Skin epidermis (tissue), 12 donors: ENCODE measurements at regions not wholly inside any gene's neighbourhood (a gene's known extent, or its start where the extent isn't known, plus 50 kb on each side); places are given as distances from the start of the nearest gene placed in this dataset.
"Not testable (repeated sequence)": the region's sequence is repeated elsewhere in the genome, so short reads cannot be mapped to it uniquely, and the experiment has no call there.

ENCODE experiments used
- H3K27ac ChIP-seq, 21 experiments: fragments of 200-600 bp; sonication (generic) in 11 of 21; one replicate each; pipeline ENCODE4 v1.5.0; 2020; ENCODE audit warnings: mild to moderate bottlenecking in 3 of 21, inconsistent platforms in 2 of 21, moderate library complexity in 2 of 21
- H3K4me3 ChIP-seq, 7 experiments: fragments of 200-600 bp; sonication (generic) in 2 of 7; one replicate each; pipeline ENCODE4 v1.5.0; 2020; ENCODE audit warnings: inconsistent platforms in 2 of 7, mild to moderate bottlenecking in 2 of 7, moderate library complexity in 1 of 7

DNA sequence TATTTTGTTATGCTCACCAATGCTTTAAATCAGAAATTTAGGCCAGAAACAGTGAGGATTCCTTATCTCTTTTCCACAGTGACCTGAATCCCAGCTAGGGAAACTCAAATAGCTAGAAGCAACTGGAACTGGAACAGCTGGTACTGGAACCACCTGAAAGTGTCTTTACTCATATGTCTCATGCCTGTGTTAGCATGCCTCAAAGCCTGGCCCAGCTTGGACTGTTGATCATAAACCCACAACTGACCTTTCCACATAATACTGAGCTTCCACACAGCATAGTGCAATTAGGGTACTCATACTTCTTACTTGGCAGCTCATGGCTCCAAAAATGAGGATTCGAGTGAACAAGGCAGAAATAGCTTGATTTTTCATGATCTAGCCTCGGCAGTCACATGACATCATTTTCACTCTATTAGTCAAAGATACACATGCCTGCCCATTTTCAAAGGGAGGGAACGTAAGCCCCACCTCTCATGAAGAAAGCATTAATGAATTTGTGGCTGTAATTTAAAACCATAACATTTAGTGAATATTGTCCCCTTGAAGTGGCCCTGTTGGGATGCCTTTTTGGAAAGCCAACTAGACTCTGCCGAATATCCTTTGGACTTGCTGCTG is 80.8 kb upstream of the ACSL1 start:
- Histone ChIP-seq H3K4me3 (no peak overlapping the region), H3K27ac (no peak overlapping the region)

DNA sequence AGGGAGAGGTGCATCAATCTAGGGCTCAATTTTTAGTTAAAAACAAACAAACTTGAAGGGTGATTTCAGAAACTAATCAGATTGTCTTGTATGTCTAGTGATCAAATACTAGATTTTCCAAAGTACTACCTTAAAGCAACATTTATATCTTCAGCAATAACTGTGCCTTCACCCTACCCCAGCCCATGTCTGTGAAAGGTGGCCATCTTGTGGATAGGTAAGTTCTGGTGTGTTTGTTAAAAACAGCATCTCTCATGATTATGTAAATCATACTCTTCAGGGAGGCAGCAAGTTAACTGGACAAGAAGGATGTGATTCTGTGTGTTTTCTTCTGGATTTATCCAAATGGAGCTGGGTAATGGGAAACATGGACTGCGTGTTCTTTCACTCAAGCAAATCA is 81.4 kb upstream of the ACSL1 start:
- H3K4me3 ChIP-seq: no peak overlapping the region
- no peak overlapping the region for H3K27ac ChIP-seq

- no peak overlapping the region for H3K4me3 ChIP-seq
- no peak overlapping the region for H3K27ac ChIP-seq
These were observed 82.0 kb upstream of the ACSL1 start for GRCh38 chr4:184907810-184908209.

- H3K4me3 ChIP-seq: no peak overlapping the region
- peak overlapping the region in 5 of 21 experiments; percentile 15 to 64 (median 41) for H3K27ac ChIP-seq
These were observed 85.5 kb upstream of the ACSL1 start for GRCh38 chr4:184911310-184911709.

- H3K27ac ChIP-seq: no peak overlapping the region
- no peak overlapping the region for H3K4me3 ChIP-seq
These were observed 87.8 kb upstream of the ACSL1 start for GRCh38 chr4:184913356-184914143.

DNA sequence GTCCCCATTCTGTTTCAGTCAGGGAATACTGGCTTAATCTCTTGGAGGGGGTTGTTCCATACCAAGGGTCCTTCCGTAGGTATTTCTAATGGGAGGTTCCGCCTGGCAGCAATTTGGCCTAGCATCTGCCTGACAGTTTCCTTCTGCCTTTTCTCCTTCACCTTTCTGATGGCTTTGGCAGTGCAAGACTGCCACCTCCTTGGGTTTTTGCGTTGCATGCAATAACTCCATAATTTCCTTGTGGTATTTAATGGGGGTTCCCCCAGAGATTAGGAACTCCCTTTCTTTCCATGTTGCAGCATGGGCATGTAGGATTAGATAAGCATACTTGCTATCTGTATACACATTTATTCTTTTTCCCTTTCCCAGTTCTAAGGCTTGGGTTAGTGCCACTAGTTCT is 93.0 kb upstream of the ACSL1 start:
- not testable (repeated sequence) for H3K4me3 ChIP-seq

GRCh38 chr4:184921456-184921855 is 95.7 kb upstream of the ACSL1 start:
- Histone ChIP-seq H3K4me3 (no peak overlapping the region), H3K27ac (no peak overlapping the region)

More for the DNA sequence above, 93.0 kb upstream of the ACSL1 start:
- not testable (repeated sequence) for H3K27ac ChIP-seq

- Histone ChIP-seq H3K4me3 (no peak overlapping the region), H3K27ac (no peak overlapping the region)
These were observed 96.0 kb upstream of the HELT start for GRCh38 chr4:184922301-184922700.

DNA sequence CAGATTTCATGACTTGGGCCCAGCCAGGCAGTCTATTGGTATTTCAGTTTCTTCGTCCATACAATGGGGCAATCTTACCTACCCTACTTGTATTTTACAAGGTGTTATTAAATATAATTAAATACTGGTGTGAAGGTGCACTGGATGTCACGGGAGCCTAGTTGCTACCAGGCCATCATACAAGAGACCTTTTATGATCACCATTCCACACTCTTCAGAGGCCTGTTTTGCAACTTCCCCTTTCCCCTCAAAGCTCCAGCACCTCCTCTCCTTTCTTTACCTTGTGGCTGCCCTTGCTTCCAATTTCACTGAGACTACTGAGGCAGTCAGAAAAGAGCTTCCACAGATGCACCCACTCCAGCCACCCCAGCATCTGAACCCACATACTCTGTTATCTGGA is 93.8 kb upstream of the HELT start:
- Histone ChIP-seq H3K4me3 (no peak overlapping the region), H3K27ac (no peak overlapping the region)

DNA sequence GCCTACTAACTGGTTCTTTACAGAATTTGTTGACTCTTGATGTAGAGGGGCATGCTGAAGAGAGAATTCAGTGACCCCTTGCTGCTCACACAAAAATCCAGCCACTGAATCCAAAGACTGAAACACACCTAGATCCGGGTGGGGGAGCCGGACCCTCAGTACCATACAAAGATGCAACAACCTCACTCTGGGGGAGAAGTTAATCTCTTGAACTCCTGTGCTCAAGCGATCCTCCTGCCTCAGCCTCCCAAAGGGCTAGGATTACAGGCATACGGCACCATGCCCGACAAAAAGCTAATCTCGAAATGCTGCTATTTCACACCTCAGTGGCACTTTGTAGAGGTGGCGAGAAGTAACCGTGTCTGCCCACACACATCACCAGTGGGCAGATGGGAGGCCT is 88.8 kb upstream of the HELT start:
- Histone ChIP-seq H3K27ac (no peak overlapping the region), H3K4me3 (no peak overlapping the region)

GRCh38 chr4:184930026-184930425 is 88.3 kb upstream of the HELT start:
- no peak overlapping the region for H3K4me3 ChIP-seq

DNA sequence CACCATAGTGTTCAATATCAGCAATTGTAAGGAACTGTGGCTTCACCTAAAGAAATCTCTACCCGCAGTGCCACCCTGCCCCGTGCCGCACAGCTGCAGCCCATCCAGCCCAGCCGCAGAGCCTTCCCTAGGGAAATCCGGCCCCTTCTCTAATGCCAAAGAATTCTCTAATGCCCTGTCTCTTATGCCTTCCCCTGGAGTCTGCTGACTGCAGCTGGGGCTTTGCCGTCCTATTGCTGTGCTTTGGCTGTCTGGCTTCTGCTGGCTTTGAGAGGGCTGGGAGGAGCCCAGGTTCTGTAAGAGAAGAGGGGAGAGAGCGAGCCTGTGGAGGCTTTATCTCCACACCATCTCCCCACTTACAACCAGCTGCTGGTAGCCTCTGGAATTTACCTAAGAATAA is 85.9 kb upstream of the HELT start:
- Histone ChIP-seq H3K27ac (no peak overlapping the region), H3K4me3 (no peak overlapping the region)

More at GRCh38 chr4:184930026-184930425, 88.3 kb upstream of the HELT start:
- H3K27ac ChIP-seq: no peak overlapping the region

DNA sequence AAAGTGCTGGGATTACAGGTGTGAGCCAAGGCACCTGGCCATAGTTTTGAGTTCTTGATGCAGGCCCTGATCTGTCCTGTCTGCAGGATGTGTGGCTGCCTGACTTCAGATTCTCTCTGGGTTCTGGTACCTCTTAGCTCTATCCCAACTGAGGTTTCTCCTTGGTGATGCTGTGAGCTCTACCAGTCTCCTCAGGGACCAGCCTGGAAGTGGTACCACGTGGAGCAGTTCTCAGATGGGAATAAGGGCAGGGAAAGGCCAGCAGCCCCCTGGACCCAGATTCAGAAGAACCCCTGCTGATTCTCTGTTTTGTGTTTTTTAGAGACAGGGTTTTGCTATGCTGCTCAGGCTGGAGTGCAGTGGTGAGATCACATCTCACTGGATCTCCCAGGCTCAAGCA is 85.0 kb upstream of the HELT start:
- no peak overlapping the region for H3K27ac ChIP-seq

GRCh38 chr4:184934184-184934583 is 84.1 kb upstream of the HELT start:
- Histone ChIP-seq H3K27ac (no peak overlapping the region), H3K4me3 (no peak overlapping the region)

More for the DNA sequence above, 85.0 kb upstream of the HELT start:
- no peak overlapping the region for H3K4me3 ChIP-seq

DNA sequence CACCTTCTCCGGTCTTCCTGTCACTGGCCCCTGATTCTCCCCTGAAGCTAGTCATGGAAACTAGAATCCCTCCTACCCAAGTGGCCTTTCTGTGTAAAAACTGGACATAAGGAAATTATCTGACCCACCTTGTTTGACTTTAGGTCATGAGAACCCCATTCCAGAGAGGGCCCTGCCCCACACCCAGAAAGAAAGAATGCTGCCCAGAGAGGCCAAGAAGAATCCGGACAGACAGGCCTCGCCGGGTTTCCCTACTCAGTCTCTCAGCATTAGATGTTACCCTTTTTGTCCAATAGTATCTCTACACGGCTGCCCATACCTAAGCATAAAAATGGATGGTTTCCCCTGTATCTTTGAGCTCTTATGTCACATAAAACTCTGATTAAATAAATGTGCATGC is 83.3 kb upstream of the HELT start:
- no peak overlapping the region for H3K4me3 ChIP-seq
- H3K27ac ChIP-seq: no peak overlapping the region

DNA sequence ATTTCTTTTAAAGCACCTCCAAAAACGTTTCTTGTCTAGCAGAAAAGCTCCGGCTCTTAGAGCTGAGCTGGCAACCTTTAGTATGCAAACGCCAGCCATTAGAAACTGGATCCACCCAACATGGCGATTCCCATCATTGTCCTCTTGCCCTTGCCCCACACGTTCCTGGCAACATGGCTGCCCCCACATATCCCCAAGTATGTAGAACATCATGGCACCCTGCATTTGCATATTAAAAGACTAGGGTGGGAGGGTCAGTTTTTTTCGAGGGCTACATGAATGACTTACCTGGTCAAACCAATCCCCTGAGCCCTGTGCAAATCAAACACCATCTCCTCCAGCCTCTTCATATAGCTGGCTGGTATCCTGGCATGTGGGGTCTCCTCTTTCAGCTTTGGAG is 82.2 kb upstream of the HELT start:
- no peak overlapping the region for H3K4me3 ChIP-seq
- no peak overlapping the region for H3K27ac ChIP-seq

GRCh38 chr4:184937030-184937710 is 81.1 kb upstream of the HELT start:
- H3K27ac ChIP-seq: no peak overlapping the region
- H3K4me3 ChIP-seq: no peak overlapping the region

- Histone ChIP-seq H3K4me3 (no peak overlapping the region), H3K27ac (no peak overlapping the region)
These were observed 80.5 kb upstream of the HELT start for GRCh38 chr4:184937745-184938144.

GRCh38 chr4:184938871-184939270 is 79.4 kb upstream of the HELT start:
- H3K4me3 ChIP-seq: no peak overlapping the region

DNA sequence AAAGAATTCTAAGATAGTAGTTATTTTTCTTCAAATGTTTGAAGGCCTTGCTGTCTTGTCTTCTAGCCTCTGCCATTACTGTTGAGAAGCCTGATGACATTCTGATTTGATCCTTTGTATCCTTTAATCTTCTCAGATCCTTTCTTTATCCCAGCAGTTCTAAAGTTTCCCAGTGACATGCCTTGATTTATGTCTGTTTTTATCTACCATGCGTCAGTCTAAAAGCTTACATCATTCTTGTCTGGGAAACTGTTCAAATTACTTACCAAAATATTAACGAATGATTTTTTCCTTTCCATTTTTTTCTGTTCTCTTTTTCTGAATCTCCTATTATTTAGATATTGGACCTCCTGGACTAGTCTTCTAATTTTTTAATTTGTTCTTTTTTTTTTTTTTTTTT is 78.3 kb upstream of the HELT start:
- no peak overlapping the region for H3K4me3 ChIP-seq
- H3K27ac ChIP-seq: no peak overlapping the region

More at GRCh38 chr4:184938871-184939270, 79.4 kb upstream of the HELT start:
- no peak overlapping the region for H3K27ac ChIP-seq

- Histone ChIP-seq H3K27ac (no peak overlapping the region), H3K4me3 (no peak overlapping the region)
These were observed 77.8 kb upstream of the HELT start for GRCh38 chr4:184940500-184940899.
